ENCODE measurements at regions not wholly inside any gene's neighbourhood (a gene's known extent, or its start where the extent isn't known, plus 50 kb on each side); places are given as distances from the start of the nearest gene placed in this dataset.

GRCh38 chr6:166046226-166046625, 121.4 kb downstream of the TBXT start:
- TF ChIP-seq EZH2phosphoT487 (IDR thresholded peaks at IDR 0.05; ENCODE audit: borderline replicate concordance) (no peak), CTCF (conservative IDR thresholded peaks at IDR 0.05; ENCODE audit: low read length) (no peak)
